Neural crest cell (in vitro differentiated cells): ENCODE measurements at regions not wholly inside any gene's neighbourhood (a gene's known extent, or its start where the extent isn't known, plus 50 kb on each side); places are given as distances from the start of the nearest gene placed in this dataset.

Experiments
- DNase-seq: peaks from one replicate; pipeline ENCODE4 v3.0.0; 2021; ENCODE audit warnings: low read depth, mixed read lengths, low spot score
- H3K27ac Mint-ChIP-seq: one replicate; pipeline ENCODE4 v1.8.0; 2021; ENCODE audit warnings: mild to moderate bottlenecking, mixed read lengths; ENCODE audit not compliant: unreplicated experiment
- H3K27me3 Mint-ChIP-seq: 2 replicates; pipeline ENCODE4 v1.8.0; 2021; ENCODE audit warnings: low read depth, mild to moderate bottlenecking, mixed read lengths
- H3K36me3 Mint-ChIP-seq: 2 replicates; pipeline ENCODE4 v1.8.0; 2021; ENCODE audit warnings: low read depth, mild to moderate bottlenecking, mixed read lengths
- H3K4me1 Mint-ChIP-seq: 2 replicates; pipeline ENCODE4 v1.8.0; 2021; ENCODE audit warnings: mixed read lengths
- H3K4me3 Mint-ChIP-seq: one replicate; pipeline ENCODE4 v1.8.0; 2021; ENCODE audit warnings: mild to moderate bottlenecking, mixed read lengths
- H3K9me3 Mint-ChIP-seq: 2 replicates; pipeline ENCODE4 v1.8.0; 2021; ENCODE audit warnings: mixed read lengths
- TF ChIP-seq, protein P1 (sequence below): fragments of 200-600 bp; sonication (generic); conservative IDR thresholded peaks from 2 replicates; pipeline ENCODE4 v1.5.0; 2021; ENCODE audit warnings: antibody characterized with exemption, mild to moderate bottlenecking

DNA sequence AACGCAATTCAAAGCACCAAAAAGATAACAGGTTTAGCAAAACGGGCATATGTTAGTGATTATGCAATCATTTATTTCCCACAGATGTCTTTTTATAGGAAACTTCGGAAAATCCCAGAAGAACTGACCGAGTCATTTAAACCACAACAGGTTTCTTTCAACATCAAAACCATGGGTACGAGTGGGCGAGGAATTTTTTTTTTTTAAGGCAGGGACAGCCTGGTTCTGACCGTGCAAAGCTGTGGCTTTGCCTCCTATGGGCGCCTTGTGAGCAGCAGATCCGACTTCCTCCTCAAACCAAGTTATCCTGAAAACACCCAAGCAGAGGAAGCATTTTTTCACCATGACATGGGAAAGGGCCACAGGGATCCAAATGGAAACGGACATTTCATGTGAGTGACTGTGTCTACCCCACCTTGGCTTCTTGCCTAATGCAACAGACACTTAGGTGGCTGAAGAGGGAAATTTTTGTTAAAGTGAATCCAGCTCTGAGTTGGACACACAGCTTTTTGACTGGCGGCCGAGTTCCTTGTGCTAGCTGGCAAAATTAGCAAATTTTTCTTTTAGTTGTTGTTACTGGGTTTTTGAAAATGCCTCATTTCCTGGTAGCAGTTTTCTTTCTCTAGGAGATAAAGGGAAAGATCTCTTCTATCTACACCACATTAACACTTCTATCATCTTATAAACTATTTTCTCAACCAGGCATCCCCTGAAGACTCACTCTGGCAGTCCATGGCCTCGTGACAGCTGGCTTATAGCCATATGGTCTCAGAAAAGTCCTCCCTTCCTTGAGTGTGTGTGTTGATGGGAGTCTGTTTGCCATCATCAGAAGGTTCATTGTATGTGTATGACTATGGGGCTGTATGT, 487.4 kb upstream of the ZEB2 start:
- no peak for DNase-seq
- TF ChIP-seq, protein P1, sequence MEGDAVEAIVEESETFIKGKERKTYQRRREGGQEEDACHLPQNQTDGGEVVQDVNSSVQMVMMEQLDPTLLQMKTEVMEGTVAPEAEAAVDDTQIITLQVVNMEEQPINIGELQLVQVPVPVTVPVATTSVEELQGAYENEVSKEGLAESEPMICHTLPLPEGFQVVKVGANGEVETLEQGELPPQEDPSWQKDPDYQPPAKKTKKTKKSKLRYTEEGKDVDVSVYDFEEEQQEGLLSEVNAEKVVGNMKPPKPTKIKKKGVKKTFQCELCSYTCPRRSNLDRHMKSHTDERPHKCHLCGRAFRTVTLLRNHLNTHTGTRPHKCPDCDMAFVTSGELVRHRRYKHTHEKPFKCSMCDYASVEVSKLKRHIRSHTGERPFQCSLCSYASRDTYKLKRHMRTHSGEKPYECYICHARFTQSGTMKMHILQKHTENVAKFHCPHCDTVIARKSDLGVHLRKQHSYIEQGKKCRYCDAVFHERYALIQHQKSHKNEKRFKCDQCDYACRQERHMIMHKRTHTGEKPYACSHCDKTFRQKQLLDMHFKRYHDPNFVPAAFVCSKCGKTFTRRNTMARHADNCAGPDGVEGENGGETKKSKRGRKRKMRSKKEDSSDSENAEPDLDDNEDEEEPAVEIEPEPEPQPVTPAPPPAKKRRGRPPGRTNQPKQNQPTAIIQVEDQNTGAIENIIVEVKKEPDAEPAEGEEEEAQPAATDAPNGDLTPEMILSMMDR, result no peak
- Mint-ChIP-seq H3K9me3 (peaks cover 2% of the 10 kb centered on the region), H3K4me1 (peaks cover 4% of the 10 kb centered on the region), H3K27ac (no peak overlapping the region), H3K27me3 (no peaks in the 10 kb centered on the region), H3K36me3 (no peaks in the 10 kb centered on the region), H3K4me3 (no peak overlapping the region)

DNA sequence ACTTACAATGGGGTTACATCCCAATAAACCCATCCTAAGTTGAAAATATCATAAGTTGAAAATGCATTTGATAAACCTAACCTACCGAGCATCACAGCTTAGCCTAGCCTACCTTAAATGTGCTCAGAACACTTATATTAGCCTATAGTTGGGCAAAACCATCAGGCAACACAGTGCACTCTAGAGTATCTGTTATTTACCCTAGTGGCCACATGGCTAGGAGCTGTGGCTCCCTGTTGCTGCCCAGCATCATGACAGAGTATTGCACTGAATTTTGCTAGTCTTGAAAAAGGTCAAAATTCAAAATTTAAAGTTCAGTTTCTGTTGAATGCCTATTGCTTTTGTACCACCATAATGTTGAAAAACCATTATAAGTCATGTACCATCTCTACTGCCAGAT, 482.7 kb upstream of the ZEB2 start:
- no peaks in the 10 kb centered on the region for H3K36me3 Mint-ChIP-seq
- no peak for DNase-seq
- TF ChIP-seq, protein P1, result no peak
- H3K9me3 Mint-ChIP-seq, result peaks cover 2% of the 10 kb centered on the region
- no peaks in the 10 kb centered on the region for H3K4me1 Mint-ChIP-seq
- H3K4me3 Mint-ChIP-seq, result no peak overlapping the region
- no peak overlapping the region for H3K27ac Mint-ChIP-seq
- no peaks in the 10 kb centered on the region for H3K27me3 Mint-ChIP-seq

DNA sequence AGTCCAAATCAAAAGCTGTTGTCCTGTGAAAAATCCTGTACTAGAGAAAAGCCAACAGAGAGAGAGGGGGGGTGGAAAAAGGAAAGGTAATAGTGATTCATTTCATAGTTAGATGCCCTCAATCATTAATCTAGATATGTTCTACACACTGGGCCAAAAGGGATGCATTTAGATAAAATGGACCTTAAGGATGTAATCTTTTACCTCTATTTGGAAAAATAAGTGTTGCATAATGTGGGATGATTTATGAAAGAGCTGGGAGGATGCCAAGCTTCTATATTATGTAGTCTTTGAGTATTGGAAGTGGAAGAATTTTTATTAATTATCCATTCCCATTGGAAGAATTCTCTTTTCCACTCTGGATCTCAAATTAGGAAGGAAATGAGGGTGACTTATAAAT, 480.5 kb upstream of the ZEB2 start:
- no peak overlapping the region for H3K4me3 Mint-ChIP-seq
- H3K9me3 Mint-ChIP-seq, result peaks cover 2% of the 10 kb centered on the region
- no peaks in the 10 kb centered on the region for H3K27me3 Mint-ChIP-seq
- no peak overlapping the region for H3K27ac Mint-ChIP-seq
- TF ChIP-seq, protein P1, result no peak
- no peak for DNase-seq
- no peaks in the 10 kb centered on the region for H3K4me1 Mint-ChIP-seq
- H3K36me3 Mint-ChIP-seq, result no peaks in the 10 kb centered on the region

DNA sequence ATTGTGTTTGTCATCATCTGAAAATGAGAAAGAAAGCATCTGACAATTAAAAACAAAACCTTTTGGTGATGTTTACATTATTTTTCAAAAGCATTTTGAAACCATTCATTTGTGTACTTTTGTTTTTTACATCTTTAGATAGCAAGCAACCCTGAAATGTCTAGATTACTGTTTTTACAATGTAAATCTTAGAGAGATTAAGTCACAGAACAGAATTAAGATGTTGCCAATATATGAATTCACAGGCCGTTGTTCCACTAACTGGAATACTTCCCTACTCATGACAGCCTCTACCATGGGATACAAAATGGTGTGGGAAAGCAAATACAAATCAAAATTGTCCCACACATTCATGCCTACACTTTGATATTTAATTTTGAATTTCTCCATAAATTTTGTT, 480.0 kb upstream of the ZEB2 start:
- Mint-ChIP-seq H3K4me3 (no peak overlapping the region), H3K27me3 (no peaks in the 10 kb centered on the region), H3K9me3 (peaks cover 2% of the 10 kb centered on the region), H3K27ac (no peak overlapping the region), H3K36me3 (no peaks in the 10 kb centered on the region), H3K4me1 (no peaks in the 10 kb centered on the region)
- TF ChIP-seq, protein P1, result no peak
- DNase-seq, result no peak

DNA sequence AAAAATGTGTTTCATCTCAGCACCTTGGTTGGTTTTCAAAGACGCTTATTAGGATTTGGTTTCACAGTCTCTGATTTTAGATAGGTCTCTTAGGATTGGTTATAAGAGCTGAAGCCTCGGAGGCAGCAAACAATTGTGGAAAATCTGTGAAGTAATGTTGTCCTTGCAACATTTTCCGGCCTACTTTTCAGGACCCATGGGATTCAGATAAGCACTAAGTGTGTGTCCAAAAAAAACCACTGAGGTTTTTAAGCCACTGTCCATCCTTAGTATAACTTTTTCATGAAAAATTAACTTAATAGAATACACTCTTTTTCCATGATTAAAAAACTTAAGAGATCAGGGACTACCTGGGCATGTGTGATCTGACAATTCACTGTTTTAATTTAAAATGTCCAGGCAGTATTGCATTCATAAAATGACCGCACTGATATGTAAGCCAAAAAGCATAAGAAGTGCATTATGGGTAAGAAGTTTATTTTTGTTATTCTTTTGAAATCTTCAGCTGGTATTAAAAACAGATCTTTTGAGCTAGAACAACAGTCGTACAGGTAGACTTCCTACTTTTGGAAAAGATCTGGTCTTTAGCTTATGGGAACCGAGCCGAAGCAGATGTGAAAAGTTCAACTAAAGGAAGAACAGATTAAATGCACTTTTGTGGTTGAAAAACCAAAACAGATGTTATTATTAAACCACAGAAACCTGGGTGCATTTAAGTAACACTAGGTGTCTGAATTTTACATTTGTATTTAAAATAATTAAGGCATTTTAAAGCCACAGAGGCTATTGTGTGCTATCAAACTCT, 479.4 kb upstream of the ZEB2 start:
- Mint-ChIP-seq H3K27ac (no peak overlapping the region), H3K36me3 (no peaks in the 10 kb centered on the region), H3K4me1 (no peaks in the 10 kb centered on the region), H3K4me3 (no peak overlapping the region), H3K9me3 (peaks cover 2% of the 10 kb centered on the region), H3K27me3 (no peaks in the 10 kb centered on the region)
- TF ChIP-seq, protein P1, result no peak
- DNase-seq, result no peak
